ENCODE measurements at regions not wholly inside any gene's neighbourhood (a gene's known extent, or its start where the extent isn't known, plus 50 kb on each side); places are given as distances from the start of the nearest gene placed in this dataset.

GRCh38 chr11:129694538-129694937 is 121.1 kb upstream of the TMEM45B start:
- H2AFZ ChIP-seq (ENCODE audit: low read length): no peak overlapping the region
- H3K14ac ChIP-seq (ENCODE audit: insufficient read depth, low read length): no peak overlapping the region; the same call in 1 of the 2 replicates
- H4K20me1 ChIP-seq (ENCODE audit: control insufficient read depth, insufficient read depth, insufficient read length): no peaks in the 10 kb centered on the region
- Mint-ChIP-seq H3K4me1 (no peaks in the 10 kb centered on the region), H3K27me3 (ENCODE audit: low read depth) (peaks cover 36% of the 10 kb centered on the region), H3K36me3 (ENCODE audit: insufficient read depth in 1 of 3, low read depth in 3 of 3) (no peaks in the 10 kb centered on the region), H3K27ac (no peak overlapping the region), H3K9me3 (no peaks in the 10 kb centered on the region), H3K4me3 (no peak overlapping the region)
- no peak overlapping the region for H2BK5ac ChIP-seq (ENCODE audit: insufficient read length, low read length)
- no peak overlapping the region for H3K4me2 ChIP-seq (ENCODE audit: insufficient read depth, insufficient read length, low read length)
- no peak overlapping the region for H3K56ac ChIP-seq (ENCODE audit: insufficient read length, low read depth, low read length)
- H3K79me2 ChIP-seq (ENCODE audit: insufficient read depth, low read length): no peaks in the 10 kb centered on the region
- no peak overlapping the region for H3K23ac ChIP-seq (ENCODE audit: insufficient read length, low read depth, low read length)
- no peak overlapping the region for H2AK5ac ChIP-seq (ENCODE audit: insufficient read length, low read length)
- H4K8ac ChIP-seq (replicated peaks; ENCODE audit: insufficient read length, low read depth, low read length): no peak overlapping the region
- H4K91ac ChIP-seq (ENCODE audit: insufficient read length, low read depth, low read length): no peak overlapping the region
- TF ChIP-seq CTCF (conservative IDR thresholded peaks at IDR 0.05): peak; percentile 32; the same call in 2 of the 3 replicates
- DNase-seq: no peak
- H3K27me3 ChIP-seq (ENCODE audit: insufficient read depth, low read length): no peaks in the 10 kb centered on the region
- no CpG with 5 or more reads among the region's 10 CpGs for WGBS (ENCODE audit: extremely low coverage, insufficient read length, low lambda C conversion rate)
- no peak overlapping the region for H2BK120ac ChIP-seq (ENCODE audit: low read depth, low read length, poor library complexity, severe bottlenecking)
- H2BK15ac ChIP-seq (ENCODE audit: low read depth, low read length): no peak overlapping the region
- H3K18ac ChIP-seq (ENCODE audit: insufficient read length, low read depth, low read length): no peak overlapping the region
- no peak overlapping the region for H2BK12ac ChIP-seq (ENCODE audit: insufficient read length, low read depth, low read length)
- H3K23me2 ChIP-seq (ENCODE audit: insufficient read length, low read depth, low read length, poor library complexity, severe bottlenecking): no peaks in the 10 kb centered on the region
- no peaks in the 10 kb centered on the region for H3K9me3 ChIP-seq (ENCODE audit: control insufficient read depth, low read depth, low read length)
- H3K9ac ChIP-seq (ENCODE audit: extremely low read depth, insufficient read length, low read length): no peak overlapping the region
- no peak overlapping the region for H3K27ac ChIP-seq (ENCODE audit: insufficient read length, low read depth, low read length)
- H3K4ac ChIP-seq (ENCODE audit: low read depth, low read length): no peak overlapping the region
- H3K4me1 ChIP-seq (ENCODE audit: insufficient read depth, low read length): no peaks in the 10 kb centered on the region
- H3K79me1 ChIP-seq (ENCODE audit: insufficient read depth, low read depth, low read length, poor library complexity, severe bottlenecking): no peaks in the 10 kb centered on the region
- no peak overlapping the region for H4K5ac ChIP-seq (ENCODE audit: insufficient read length, low read depth, low read length)
- no peak overlapping the region for H3T11ph ChIP-seq (ENCODE audit: low read length)
- no peak overlapping the region for H2BK20ac ChIP-seq (ENCODE audit: low read depth, low read length, poor library complexity, severe bottlenecking)
